H9 (cell line): ENCODE measurements at regions not wholly inside any gene's neighbourhood (a gene's known extent, or its start where the extent isn't known, plus 50 kb on each side); places are given as distances from the start of the nearest gene placed in this dataset.

Experiments used
- DNase-seq: peaks from one replicate; pipeline ENCODE4 v3.0.0-alpha.2; 2017
- H2AFZ ChIP-seq: one replicate; pipeline ENCODE4 v1.6.1; 2013; ENCODE audit warnings: mild to moderate bottlenecking, low read length, control low read depth, moderate library complexity
- H2AK5ac ChIP-seq: 2 replicates; pipeline ENCODE4 v1.6.1; 2013; ENCODE audit warnings: low read length, control low read depth, mixed read lengths; ENCODE audit not compliant: insufficient read length
- H2BK120ac ChIP-seq: one replicate; pipeline ENCODE4 v1.6.1; 2013; ENCODE audit warnings: low read depth, mild to moderate bottlenecking, low read length, control low read depth, inconsistent platforms; ENCODE audit not compliant: poor library complexity, severe bottlenecking
- H2BK12ac ChIP-seq: 2 replicates; pipeline ENCODE4 v1.6.1; 2013; ENCODE audit warnings: low read length, control low read depth, mixed read lengths, low read depth; ENCODE audit not compliant: insufficient read length
- H2BK15ac ChIP-seq: 2 replicates; pipeline ENCODE4 v1.6.1; 2013; ENCODE audit warnings: low read depth, low read length, control low read depth
- H2BK20ac ChIP-seq: one replicate; pipeline ENCODE4 v1.6.1; 2013; ENCODE audit warnings: low read depth, mild to moderate bottlenecking, low read length, control low read depth, inconsistent platforms; ENCODE audit not compliant: poor library complexity, severe bottlenecking
- H2BK5ac ChIP-seq: 2 replicates; pipeline ENCODE4 v1.6.1; 2013; ENCODE audit warnings: low read length, control low read depth, mixed read lengths; ENCODE audit not compliant: insufficient read length
- H3K14ac ChIP-seq: 2 replicates; pipeline ENCODE4 v1.6.1; 2013; ENCODE audit warnings: low read length, control low read depth; ENCODE audit not compliant: insufficient read depth
- H3K18ac ChIP-seq: 2 replicates; pipeline ENCODE4 v1.6.1; 2013; ENCODE audit warnings: low read depth, mild to moderate bottlenecking, mixed read lengths, low read length, control low read depth; ENCODE audit not compliant: insufficient read length
- H3K23ac ChIP-seq: 2 replicates; pipeline ENCODE4 v1.6.1; 2013; ENCODE audit warnings: low read length, control low read depth, mixed read lengths, low read depth; ENCODE audit not compliant: insufficient read length
- H3K23me2 ChIP-seq: 2 replicates; pipeline ENCODE4 v1.6.1; 2013; ENCODE audit warnings: low read depth, mild to moderate bottlenecking, mixed read lengths, low read length, control low read depth; ENCODE audit not compliant: insufficient read length, poor library complexity, severe bottlenecking
- H3K27ac ChIP-seq: 2 replicates; pipeline ENCODE4 v1.5.1; 2013; ENCODE audit warnings: low read length, control low read depth, mixed read lengths, low read depth; ENCODE audit not compliant: insufficient read length
- H3K27me3 ChIP-seq: 2 replicates; pipeline ENCODE4 v1.6.1; 2013; ENCODE audit warnings: low read length, control low read depth, inconsistent platforms; ENCODE audit not compliant: insufficient read depth
- H3K4ac ChIP-seq: 2 replicates; pipeline ENCODE4 v1.6.1; 2013; ENCODE audit warnings: low read depth, mild to moderate bottlenecking, control low read depth, inconsistent platforms, low read length, moderate library complexity
- H3K4me1 ChIP-seq: 2 replicates; pipeline ENCODE4 v1.6.1; 2013; ENCODE audit warnings: low read length, control low read depth, inconsistent platforms; ENCODE audit not compliant: insufficient read depth
- H3K4me2 ChIP-seq: 2 replicates; pipeline ENCODE4 v1.6.1; 2013; ENCODE audit warnings: low read length, control low read depth, mixed read lengths; ENCODE audit not compliant: insufficient read length, insufficient read depth
- H3K56ac ChIP-seq: 2 replicates; pipeline ENCODE4 v1.6.1; 2013; ENCODE audit warnings: low read depth, mild to moderate bottlenecking, mixed read lengths, low read length, control low read depth; ENCODE audit not compliant: insufficient read length
- H3K79me1 ChIP-seq: 2 replicates; pipeline ENCODE4 v1.6.1; 2013; ENCODE audit warnings: low read depth, mild to moderate bottlenecking, moderate library complexity, low read length, control low read depth, inconsistent platforms; ENCODE audit not compliant: insufficient read depth, poor library complexity, severe bottlenecking
- H3K79me2 ChIP-seq: 2 replicates; pipeline ENCODE4 v1.6.1; 2013; ENCODE audit warnings: low read length, control low read depth, inconsistent platforms; ENCODE audit not compliant: insufficient read depth
- H3K9ac ChIP-seq: 2 replicates; pipeline ENCODE4 v1.6.1; 2013; ENCODE audit warnings: low read length, control low read depth, mixed read lengths; ENCODE audit not compliant: insufficient read length; ENCODE audit errors: extremely low read depth
- H3K9me3 ChIP-seq: one replicate; pipeline ENCODE4 v1.6.1; 2013; ENCODE audit warnings: low read depth, low read length, inconsistent platforms; ENCODE audit not compliant: control insufficient read depth
- H3T11ph ChIP-seq: one replicate; pipeline ENCODE4 v1.6.1; 2013; ENCODE audit warnings: mild to moderate bottlenecking, low read length, control low read depth, inconsistent platforms
- H4K20me1 ChIP-seq: one replicate; pipeline ENCODE4 v1.6.1; 2013; ENCODE audit not compliant: control insufficient read depth, insufficient read length, insufficient read depth
- H4K5ac ChIP-seq: 2 replicates; pipeline ENCODE4 v1.6.1; 2013; ENCODE audit warnings: low read depth, mild to moderate bottlenecking, mixed read lengths, low read length, control low read depth; ENCODE audit not compliant: insufficient read length
- H4K8ac ChIP-seq: replicated peaks from 2 replicates; pipeline ENCODE4 v1.6.1; 2013; ENCODE audit warnings: low read length, control low read depth, mixed read lengths, low read depth; ENCODE audit not compliant: insufficient read length
- H4K91ac ChIP-seq: 2 replicates; pipeline ENCODE4 v1.6.1; 2013; ENCODE audit warnings: low read depth, mild to moderate bottlenecking, moderate library complexity, mixed read lengths, low read length, control low read depth; ENCODE audit not compliant: insufficient read length
- H3K27ac Mint-ChIP-seq, 3 experiments: 2 replicates in 2 of 3; 3 replicates in 1 of 3; pipeline ENCODE4 v1.8.0; 2020 to 2021; ENCODE audit warnings: mixed read lengths in 3 of 3, mild to moderate bottlenecking in 1 of 3, moderate library complexity in 1 of 3
- H3K27me3 Mint-ChIP-seq: 2 replicates; pipeline ENCODE4 v1.8.0; 2021; ENCODE audit warnings: low read depth, mild to moderate bottlenecking, moderate library complexity, mixed read lengths
- H3K36me3 Mint-ChIP-seq, 3 experiments: 2 replicates in 2 of 3; 3 replicates in 1 of 3; pipeline ENCODE4 v1.8.0; 2020 to 2021; ENCODE audit warnings: low read depth in 3 of 3, mixed read lengths in 3 of 3; ENCODE audit not compliant: insufficient read depth in 1 of 3
- H3K4me1 Mint-ChIP-seq, 2 experiments: 2 replicates each; pipeline ENCODE4 v1.8.0; 2020; ENCODE audit warnings: mixed read lengths in 2 of 2
- H3K4me3 Mint-ChIP-seq, 2 experiments: 2 replicates in 1 of 2; 3 replicates in 1 of 2; pipeline ENCODE4 v1.8.0; 2020 to 2021; ENCODE audit warnings: mild to moderate bottlenecking in 2 of 2, mixed read lengths in 2 of 2, moderate library complexity in 1 of 2
- H3K9me3 Mint-ChIP-seq, 2 experiments: 2 replicates in 1 of 2; 3 replicates in 1 of 2; pipeline ENCODE4 v1.8.0; 2020; ENCODE audit warnings: mild to moderate bottlenecking in 2 of 2, mixed read lengths in 2 of 2, moderate library complexity in 1 of 2
- WGBS: extraction: QIAGEN DNeasy Blood & Tissue Kit; methylation state at CpG from one replicate; pipeline ENCODE4 v1.1.7; 2013; ENCODE audit warnings: missing lambda C conversion rate, low lambda C conversion rate, mixed read lengths; ENCODE audit not compliant: insufficient read length; ENCODE audit errors: extremely low coverage; 5-methylcytosine and 5-hydroxymethylcytosine counted together
- TF ChIP-seq, protein P1 (sequence below): fragments of 200-600 bp; sonication (generic); conservative IDR thresholded peaks from 3 replicates; pipeline ENCODE4 v1.8.0; 2021; ENCODE audit warnings: antibody characterized with exemption, mild to moderate bottlenecking

DNA sequence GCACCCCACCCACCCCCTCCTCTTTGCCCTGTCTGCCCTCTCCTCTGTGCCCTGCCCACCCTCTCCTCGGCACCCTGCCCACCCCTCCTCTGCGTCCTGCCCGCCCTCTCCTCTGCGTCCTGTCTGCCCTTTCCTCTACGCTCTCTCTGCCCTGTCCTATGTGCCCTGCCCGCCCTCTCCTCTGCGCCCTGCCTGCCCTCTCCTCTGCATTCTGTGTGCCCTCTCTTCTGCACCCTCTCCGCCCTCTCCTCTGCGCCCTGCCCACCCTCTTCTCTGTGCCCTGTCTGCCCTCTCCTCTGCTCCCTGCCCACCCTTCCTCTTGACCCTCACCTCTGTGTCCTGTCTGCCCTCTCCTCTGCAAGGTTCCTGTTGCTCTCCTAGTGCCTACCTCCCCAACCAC is 233.6 kb downstream of the SMAD2 start:
- DNase-seq: no peak
- Histone ChIP-seq H4K5ac (no peak overlapping the region), H3K79me1 (no peaks in the 10 kb centered on the region), H3K9ac (no peak overlapping the region), H2AFZ (no peak overlapping the region), H3K9me3 (no peaks in the 10 kb centered on the region), H3K27me3 (no peaks in the 10 kb centered on the region), H2BK15ac (no peak overlapping the region), H4K91ac (no peak overlapping the region), H3K18ac (no peak overlapping the region), H4K20me1 (no peaks in the 10 kb centered on the region), H3K23ac (no peak overlapping the region), H2BK120ac (no peak overlapping the region), H3K4me1 (no peaks in the 10 kb centered on the region), H2BK12ac (no peak overlapping the region), H3K23me2 (no peaks in the 10 kb centered on the region), H4K8ac (no peak overlapping the region), H3T11ph (no peak overlapping the region), H3K27ac (no peak overlapping the region), H3K79me2 (no peaks in the 10 kb centered on the region), H3K14ac (no peak overlapping the region), H3K56ac (no peak overlapping the region), H2BK20ac (no peak overlapping the region), H3K4me2 (no peak overlapping the region), H2BK5ac (no peak overlapping the region), H3K4ac (no peak overlapping the region), H2AK5ac (no peak overlapping the region)
- Mint-ChIP-seq H3K4me1 (0 out of 4 replicates have a peak, but pooled peaks cover 0 to 5% of the 10 kb centered on the region in 2 experiments), H3K9me3 (no peaks in the 10 kb centered on the region), H3K36me3 (no peaks in the 10 kb centered on the region), H3K27ac (no peak overlapping the region), H3K4me3 (no peak overlapping the region), H3K27me3 (peaks cover 15% of the 10 kb centered on the region)
- TF ChIP-seq, protein P1, sequence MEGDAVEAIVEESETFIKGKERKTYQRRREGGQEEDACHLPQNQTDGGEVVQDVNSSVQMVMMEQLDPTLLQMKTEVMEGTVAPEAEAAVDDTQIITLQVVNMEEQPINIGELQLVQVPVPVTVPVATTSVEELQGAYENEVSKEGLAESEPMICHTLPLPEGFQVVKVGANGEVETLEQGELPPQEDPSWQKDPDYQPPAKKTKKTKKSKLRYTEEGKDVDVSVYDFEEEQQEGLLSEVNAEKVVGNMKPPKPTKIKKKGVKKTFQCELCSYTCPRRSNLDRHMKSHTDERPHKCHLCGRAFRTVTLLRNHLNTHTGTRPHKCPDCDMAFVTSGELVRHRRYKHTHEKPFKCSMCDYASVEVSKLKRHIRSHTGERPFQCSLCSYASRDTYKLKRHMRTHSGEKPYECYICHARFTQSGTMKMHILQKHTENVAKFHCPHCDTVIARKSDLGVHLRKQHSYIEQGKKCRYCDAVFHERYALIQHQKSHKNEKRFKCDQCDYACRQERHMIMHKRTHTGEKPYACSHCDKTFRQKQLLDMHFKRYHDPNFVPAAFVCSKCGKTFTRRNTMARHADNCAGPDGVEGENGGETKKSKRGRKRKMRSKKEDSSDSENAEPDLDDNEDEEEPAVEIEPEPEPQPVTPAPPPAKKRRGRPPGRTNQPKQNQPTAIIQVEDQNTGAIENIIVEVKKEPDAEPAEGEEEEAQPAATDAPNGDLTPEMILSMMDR: no peak
- no CpG with 5 or more reads among the region's 9 CpGs for WGBS
